ENCODE measurements at regions not wholly inside any gene's neighbourhood (a gene's known extent, or its start where the extent isn't known, plus 50 kb on each side); places are given as distances from the start of the nearest gene placed in this dataset.

GRCh38 chr12:86683568-86684304, 427.5 kb upstream of the MGAT4C start:
- no peak for TF ChIP-seq CTCF (IDR thresholded peaks at IDR 0.05)
- no peak for TF ChIP-seq EZH2 (IDR thresholded peaks at IDR 0.05; ENCODE audit: borderline replicate concordance, insufficient read depth, low read depth, low read length, poor library complexity, severe bottlenecking)

Data from B cell (primary cell).